ENCODE measurements at regions not wholly inside any gene's neighbourhood (a gene's known extent, or its start where the extent isn't known, plus 50 kb on each side); places are given as distances from the start of the nearest gene placed in this dataset.

DNA sequence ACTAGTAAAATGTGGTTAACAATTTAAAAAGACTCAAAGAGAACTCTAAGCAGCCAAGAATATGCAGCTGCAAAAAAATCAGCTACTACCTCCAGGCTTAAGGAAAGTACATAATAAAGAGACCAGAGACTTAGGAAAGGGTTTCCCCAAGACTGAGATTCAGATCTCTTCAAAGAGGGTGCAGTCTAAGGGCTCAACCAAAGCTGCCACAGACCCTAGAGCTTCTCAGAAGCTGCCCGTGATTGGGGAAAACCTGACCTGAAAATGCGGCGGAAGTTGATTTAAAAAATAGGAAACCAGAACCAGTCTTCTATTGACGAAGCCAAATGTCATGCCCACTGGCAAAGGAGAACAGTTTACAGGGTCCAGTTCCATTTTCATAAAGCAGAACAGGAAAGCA is 516.8 kb upstream of the MARCKS start:
- no peak for DNase-seq (ENCODE audit: low read depth in 2 of 2)

- DNase-seq (ENCODE audit: low read depth in 2 of 2) = no peak
These were observed 513.2 kb upstream of the MARCKS start for GRCh38 chr6:113343940-113344339.

- DNase-seq (ENCODE audit: low read depth in 2 of 2) = no peak
These were observed 512.2 kb upstream of the MARCKS start for GRCh38 chr6:113344969-113345368.

DNA sequence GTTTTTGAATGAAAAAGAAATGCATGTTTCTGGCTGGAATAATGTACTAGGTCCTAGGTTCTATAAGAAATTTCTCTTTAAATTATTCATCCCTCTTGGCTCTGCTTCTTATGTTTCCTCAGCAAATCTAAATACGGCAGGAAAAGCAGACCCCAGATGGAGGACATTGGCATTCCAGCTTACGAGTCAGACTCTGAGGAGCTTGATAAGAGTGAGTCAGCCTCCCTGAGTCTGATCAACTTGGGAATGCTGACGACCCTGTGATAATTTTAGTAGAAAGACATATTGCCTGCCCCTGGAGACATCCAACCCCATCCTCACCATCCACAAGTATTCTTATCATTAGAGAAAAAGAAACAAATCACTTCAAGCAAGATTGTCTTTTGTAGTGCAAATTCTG is 509.7 kb upstream of the MARCKS start:
- DNase-seq (ENCODE audit: low read depth in 2 of 2) = no peak

GRCh38 chr6:113350461-113350860 is 506.7 kb upstream of the MARCKS start:
- DNase-seq (ENCODE audit: low read depth in 2 of 2) = no peak

- DNase-seq (ENCODE audit: low read depth in 2 of 2) = no peak
These were observed 505.8 kb upstream of the MARCKS start for GRCh38 chr6:113351173-113351834.

- no peak for DNase-seq (ENCODE audit: low read depth in 2 of 2)
These were observed 504.9 kb upstream of the MARCKS start for GRCh38 chr6:113352029-113352801.

- DNase-seq (ENCODE audit: low read depth in 2 of 2) = no peak
These were observed 504.3 kb upstream of the MARCKS start for GRCh38 chr6:113352831-113353230.

DNA sequence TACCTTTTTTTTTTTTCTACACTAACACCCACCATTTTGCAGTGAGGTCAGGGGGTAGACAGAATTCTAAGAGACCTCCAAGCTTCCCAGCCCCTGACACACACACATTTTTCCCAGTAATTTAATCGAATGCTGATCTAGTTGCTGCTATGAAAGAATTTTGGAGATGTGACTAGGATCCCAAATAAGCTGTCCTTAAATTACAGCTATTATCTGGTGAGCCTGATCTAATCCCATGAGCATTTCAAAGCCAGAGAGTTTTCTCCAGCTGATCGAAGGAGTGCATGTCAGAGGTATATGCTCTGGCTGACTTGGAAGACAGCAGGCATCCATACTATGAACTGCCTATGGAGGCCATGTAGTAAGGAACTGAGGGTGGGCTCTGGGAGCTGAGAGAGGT is 503.8 kb upstream of the MARCKS start:
- DNase-seq (ENCODE audit: low read depth in 2 of 2) = no peak

- DNase-seq (ENCODE audit: low read depth in 2 of 2) = no peak
These were observed 502.8 kb upstream of the MARCKS start for GRCh38 chr6:113354204-113354895.

DNA sequence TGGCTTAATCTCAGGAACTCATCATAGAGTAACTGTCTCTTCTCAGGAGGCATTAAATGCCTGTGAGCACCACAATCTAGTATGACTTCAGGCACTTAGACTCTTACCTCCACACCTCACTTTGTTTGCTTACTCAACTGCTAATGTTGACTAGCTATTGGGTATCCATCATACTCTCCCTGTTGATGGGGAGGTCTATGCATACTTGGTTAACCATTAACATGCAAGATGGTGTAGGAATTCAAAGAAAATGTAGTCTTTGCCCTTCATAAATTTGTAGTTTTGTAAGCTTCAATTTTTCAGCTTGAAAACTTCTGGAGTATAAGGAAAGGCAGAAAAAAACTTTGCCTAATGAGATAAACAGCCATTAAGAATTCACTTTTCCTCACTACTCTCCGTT is 501.0 kb upstream of the MARCKS start:
- no peak for DNase-seq (ENCODE audit: low read depth in 2 of 2)

DNA sequence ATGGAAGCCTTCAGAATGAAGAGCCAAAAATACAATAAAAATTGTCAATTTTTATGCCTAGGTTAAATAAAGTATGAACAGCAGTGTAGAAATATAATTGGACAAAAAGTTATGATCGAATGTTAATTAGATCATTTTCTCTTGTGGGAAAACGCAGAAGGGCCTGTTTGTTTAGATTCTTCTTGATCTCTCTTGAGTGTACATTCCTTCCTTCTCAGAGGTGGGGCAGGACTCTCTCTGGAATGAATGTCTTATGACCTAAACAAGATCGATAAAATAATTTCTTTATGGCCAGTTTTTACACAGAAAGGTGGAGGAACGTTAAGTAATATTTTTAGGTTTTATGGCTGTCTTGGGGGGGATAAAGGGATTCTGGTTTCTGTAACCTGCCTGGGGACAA is 500.1 kb upstream of the MARCKS start:
- DNase-seq (ENCODE audit: low read depth in 2 of 2) = no peak

DNA sequence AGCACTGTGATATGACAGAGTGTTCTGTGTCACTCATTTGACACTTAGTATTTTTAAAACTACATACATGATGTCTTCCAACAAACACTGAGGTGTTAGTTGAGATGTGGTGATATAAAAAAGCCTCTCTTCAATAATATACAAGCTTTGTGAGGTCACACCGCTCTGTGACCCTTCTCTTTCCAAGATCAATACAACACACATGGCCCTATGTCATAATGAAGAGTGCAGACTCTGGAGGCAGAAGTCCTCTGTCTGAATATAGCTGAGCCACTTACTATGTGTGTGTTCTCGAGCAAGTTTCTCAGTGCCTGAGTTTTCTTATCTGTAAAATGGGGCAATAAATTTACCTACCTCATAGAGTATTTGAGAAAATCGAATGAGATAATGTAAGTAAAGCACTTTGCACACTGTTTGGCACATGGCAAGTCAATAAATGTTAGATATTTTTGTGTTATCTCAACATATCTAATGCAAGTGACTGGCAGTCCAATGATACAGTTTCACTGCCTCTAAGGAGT is 499.0 kb upstream of the MARCKS start:
- DNase-seq (ENCODE audit: low read depth in 2 of 2) = no peak

- DNase-seq (ENCODE audit: low read depth in 2 of 2) = no peak
These were observed 497.7 kb upstream of the MARCKS start for GRCh38 chr6:113359155-113360140.

- DNase-seq (ENCODE audit: low read depth in 2 of 2) = no peak
These were observed 496.0 kb upstream of the MARCKS start for GRCh38 chr6:113361014-113361645.

DNA sequence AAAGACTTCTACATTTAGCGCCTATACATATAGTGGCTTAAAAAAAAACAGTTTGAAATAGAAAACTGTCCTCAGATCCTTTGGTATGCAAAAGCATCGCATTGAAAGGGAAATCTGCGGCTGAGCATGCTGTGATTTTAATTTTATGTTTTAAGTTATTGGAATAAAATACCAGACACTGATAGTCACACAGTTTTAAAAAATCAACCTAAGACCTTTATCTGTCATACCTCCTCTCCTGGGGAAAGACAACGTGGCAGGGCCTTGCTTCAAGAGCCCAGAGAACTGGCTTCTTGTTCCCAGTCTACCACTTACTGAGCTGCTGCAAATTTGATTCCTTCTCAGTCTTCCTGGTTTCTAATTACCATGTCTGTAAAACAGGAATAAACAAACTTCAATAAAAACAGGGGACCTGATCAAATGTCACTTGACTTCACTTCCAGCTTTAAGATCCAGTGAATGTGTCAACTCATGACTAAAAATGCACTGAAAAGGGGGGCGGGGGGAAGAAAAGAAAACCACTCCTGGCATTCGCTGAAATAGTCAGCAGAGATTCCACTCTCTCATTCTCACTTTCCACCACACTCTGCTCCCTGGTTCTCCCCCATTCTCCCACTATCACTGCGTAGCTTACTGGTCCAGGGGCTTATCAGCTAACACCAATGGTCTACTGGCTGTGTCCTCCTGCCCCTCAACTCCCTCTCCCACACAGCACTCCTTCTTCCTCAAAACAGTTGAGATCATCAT is 494.7 kb upstream of the MARCKS start:
- DNase-seq (ENCODE audit: low read depth in 2 of 2) = no peak

DNA sequence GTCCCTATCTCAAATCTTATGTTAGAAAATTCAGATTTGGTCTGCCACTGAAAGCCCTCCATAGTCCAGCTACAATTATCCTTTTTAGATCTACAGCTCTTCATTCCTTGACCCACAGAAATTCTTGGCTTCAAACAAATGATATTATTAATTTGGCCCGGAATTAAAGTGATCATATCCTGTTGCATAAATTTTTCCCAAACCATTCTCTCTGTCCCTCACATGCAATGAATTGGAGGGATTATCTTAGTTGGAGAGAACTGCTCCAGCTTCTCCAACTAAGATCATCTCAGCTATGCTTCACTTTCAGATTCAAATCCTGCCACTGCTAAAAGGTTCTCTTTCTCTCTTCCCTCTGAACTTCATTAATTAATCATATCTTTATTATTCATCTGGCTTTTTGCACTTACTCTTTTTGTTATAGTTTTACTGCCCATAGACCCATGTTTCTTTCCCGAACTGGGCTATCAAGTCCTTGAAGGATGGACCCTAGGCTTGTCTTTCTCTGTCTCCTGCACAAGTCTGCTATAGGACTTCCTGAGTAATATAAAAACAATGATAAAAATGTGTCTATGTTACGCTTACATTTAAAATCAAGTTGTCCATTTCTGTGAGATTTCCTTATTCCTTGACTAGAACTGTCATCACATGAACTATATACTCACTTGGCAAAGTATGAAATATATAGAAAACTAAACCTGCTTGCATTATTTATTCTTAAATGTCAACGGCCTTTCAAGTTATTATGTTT is 493.9 kb upstream of the MARCKS start:
- no peak for DNase-seq (ENCODE audit: low read depth in 2 of 2)

GRCh38 chr6:113363866-113364265 is 493.3 kb upstream of the MARCKS start:
- no peak for DNase-seq (ENCODE audit: low read depth in 2 of 2)

DNA sequence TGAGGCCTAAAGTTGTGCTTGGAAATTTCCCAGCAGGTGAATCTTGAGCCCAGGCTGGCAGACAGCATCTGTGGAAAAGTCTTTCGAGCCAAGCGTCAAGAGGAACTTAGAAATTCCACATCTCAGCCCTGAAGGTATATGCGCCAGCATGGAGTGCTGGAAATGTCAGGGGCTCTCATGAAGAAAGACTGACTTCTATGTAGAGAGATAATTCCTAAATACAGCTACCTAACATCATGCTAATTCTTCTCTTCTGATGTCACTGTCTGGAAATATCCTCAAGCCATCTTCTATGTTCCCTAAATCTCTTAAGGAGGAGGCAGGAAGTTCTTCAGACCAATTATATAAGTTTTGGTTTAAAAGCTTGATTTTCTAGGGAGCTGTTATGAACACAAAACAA is 492.4 kb upstream of the MARCKS start:
- DNase-seq (ENCODE audit: low read depth in 2 of 2) = no peak

DNA sequence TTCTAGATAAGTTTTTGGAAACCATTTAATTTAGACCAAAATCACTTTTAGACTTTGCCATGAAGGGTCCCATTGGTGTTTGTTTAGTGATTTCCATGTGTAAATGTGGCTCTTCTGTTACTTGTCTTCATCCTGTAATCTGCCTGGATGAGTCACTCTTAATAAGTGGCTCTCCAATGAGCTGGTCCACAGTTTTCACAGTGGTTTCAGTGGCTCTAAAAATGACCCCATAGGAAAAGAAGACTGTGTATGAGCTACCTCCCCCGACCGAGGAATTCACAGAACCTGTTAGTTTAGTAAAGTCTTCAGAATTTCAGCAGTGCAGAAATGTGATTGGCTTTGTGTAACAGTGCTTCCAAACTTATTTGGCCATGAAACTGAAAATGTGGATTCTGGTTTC is 492.0 kb upstream of the MARCKS start:
- no peak for DNase-seq (ENCODE audit: low read depth in 2 of 2)

Measured in stimulated activated CD8-positive, alpha-beta memory T cell treated with anti-CD3 and anti-CD28 coated beads, Interleukin-7, amount 100 ng/mL, for 4 hours (primary cell).